Gastrocnemius medialis (tissue), 4 donors: ENCODE measurements at regions not wholly inside any gene's neighbourhood (a gene's known extent, or its start where the extent isn't known, plus 50 kb on each side); places are given as distances from the start of the nearest gene placed in this dataset.

Experiments
- CTCF ChIP-seq, 5 experiments: fragments of 450-650 bp in 3 of 5; fragments of 200-600 bp in 2 of 5; sonication (generic) in 2 of 5; IDR thresholded peaks in 4 of 5; conservative IDR thresholded peaks in 1 of 5; 1 replicate in 4 of 5; 2 replicates in 1 of 5; pipeline ENCODE4 v1.5.1; 2016 to 2019; ENCODE audit warnings: antibody characterized with exemption in 5 of 5, mild to moderate bottlenecking in 3 of 5, moderate library complexity in 3 of 5
- POLR2A ChIP-seq, 2 donors: fragments of 450-650 bp; IDR thresholded peaks; one replicate each; pipeline ENCODE4 v1.6.1; 2017; ENCODE audit warnings: antibody characterized with exemption in 2 of 2, mild to moderate bottlenecking in 2 of 2, moderate library complexity in 2 of 2

- no peak for TF ChIP-seq CTCF (IDR thresholded peaks at IDR 0.05 in 4 of 5, conservative IDR thresholded peaks at IDR 0.05 in 1 of 5)
- no peak for TF ChIP-seq POLR2A (IDR thresholded peaks at IDR 0.05)
These were observed 114.1 kb upstream of the OSR1 start for GRCh38 chr2:19472391-19472978.
